ENCODE measurements at regions not wholly inside any gene's neighbourhood (a gene's known extent, or its start where the extent isn't known, plus 50 kb on each side); places are given as distances from the start of the nearest gene placed in this dataset.

DNA sequence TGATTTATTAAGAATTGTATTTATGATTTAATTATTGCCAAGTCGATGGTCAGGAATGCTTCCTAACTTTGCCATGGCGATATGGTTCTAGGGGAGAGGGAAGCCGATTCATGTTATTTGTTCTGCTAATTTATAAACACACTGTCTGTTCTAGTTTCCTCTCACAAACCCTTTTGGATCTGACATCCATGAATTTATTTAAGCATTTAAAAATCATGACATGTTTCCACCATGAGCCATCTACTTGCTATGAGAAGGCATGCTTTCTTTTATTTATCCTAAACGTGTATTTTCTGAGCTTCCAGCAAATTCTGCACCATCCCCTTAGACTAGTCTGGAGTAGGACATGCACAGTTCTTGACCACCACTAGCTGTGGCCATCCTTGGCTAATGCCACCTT is 136.6 kb upstream of the STC2 start:
- Histone ChIP-seq H3K4me2 (ENCODE audit: low read length) (no peak overlapping the region), H2AFZ (ENCODE audit: low read depth, low read length) (no peak overlapping the region), H3K4me3 (ENCODE audit: low read length) (no peak overlapping the region)

DNA sequence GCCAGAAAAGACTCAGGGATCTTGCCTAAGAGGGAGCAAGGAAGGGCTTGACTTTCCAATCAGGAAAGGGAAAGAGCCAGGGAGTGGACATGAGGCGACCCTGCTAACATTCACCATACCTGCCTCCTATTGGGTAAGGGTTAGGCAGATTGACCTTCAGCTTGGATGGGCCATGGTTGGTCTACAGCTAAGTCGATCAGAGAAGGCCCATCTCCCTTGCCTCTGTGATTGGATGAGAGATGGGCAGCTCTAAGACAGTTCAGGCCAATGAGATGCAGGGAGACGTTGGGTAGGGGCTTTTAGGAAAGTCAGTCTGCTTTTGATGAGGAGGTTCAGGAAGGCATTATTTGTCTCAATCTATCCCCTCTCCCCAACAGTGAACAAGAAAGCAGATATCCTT is 135.0 kb upstream of the STC2 start:
- TF ChIP-seq EZH2phosphoT487 (IDR thresholded peaks at IDR 0.05; ENCODE audit: low read depth) = no peak
- TF ChIP-seq, protein P1, sequence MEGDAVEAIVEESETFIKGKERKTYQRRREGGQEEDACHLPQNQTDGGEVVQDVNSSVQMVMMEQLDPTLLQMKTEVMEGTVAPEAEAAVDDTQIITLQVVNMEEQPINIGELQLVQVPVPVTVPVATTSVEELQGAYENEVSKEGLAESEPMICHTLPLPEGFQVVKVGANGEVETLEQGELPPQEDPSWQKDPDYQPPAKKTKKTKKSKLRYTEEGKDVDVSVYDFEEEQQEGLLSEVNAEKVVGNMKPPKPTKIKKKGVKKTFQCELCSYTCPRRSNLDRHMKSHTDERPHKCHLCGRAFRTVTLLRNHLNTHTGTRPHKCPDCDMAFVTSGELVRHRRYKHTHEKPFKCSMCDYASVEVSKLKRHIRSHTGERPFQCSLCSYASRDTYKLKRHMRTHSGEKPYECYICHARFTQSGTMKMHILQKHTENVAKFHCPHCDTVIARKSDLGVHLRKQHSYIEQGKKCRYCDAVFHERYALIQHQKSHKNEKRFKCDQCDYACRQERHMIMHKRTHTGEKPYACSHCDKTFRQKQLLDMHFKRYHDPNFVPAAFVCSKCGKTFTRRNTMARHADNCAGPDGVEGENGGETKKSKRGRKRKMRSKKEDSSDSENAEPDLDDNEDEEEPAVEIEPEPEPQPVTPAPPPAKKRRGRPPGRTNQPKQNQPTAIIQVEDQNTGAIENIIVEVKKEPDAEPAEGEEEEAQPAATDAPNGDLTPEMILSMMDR (IDR thresholded peaks at IDR 0.05; ENCODE audit: low read depth, low read length) = no peak
- Histone ChIP-seq H2AFZ (ENCODE audit: low read depth, low read length) (no peak overlapping the region), H3K4me3 (ENCODE audit: low read length) (no peak overlapping the region), H3K9me3 (ENCODE audit: insufficient read depth, low read length) (no peaks in the 10 kb centered on the region), H3K36me3 (replicated peaks; ENCODE audit: low read depth, low read length) (no peaks in the 10 kb centered on the region), H3K79me2 (ENCODE audit: low read length) (no peaks in the 10 kb centered on the region), H4K20me1 (ENCODE audit: insufficient read depth, low read length) (no peaks in the 10 kb centered on the region), H3K9ac (ENCODE audit: low read length) (no peak overlapping the region), H3K27me3 (ENCODE audit: low read depth, low read length) (peaks cover 26% of the 10 kb centered on the region), H3K4me1 (ENCODE audit: low read length) (no peaks in the 10 kb centered on the region), H3K4me2 (ENCODE audit: low read length) (no peak overlapping the region), H3K27ac (ENCODE audit: low read length) (no peak overlapping the region)

More for the DNA sequence above, 136.6 kb upstream of the STC2 start:
- no peak for TF ChIP-seq EZH2phosphoT487 (IDR thresholded peaks at IDR 0.05; ENCODE audit: low read depth)
- TF ChIP-seq, protein P1 (IDR thresholded peaks at IDR 0.05; ENCODE audit: low read depth, low read length) = no peak
- Histone ChIP-seq H3K9me3 (ENCODE audit: insufficient read depth, low read length) (no peaks in the 10 kb centered on the region), H3K79me2 (ENCODE audit: low read length) (no peaks in the 10 kb centered on the region), H3K36me3 (replicated peaks; ENCODE audit: low read depth, low read length) (no peaks in the 10 kb centered on the region), H4K20me1 (ENCODE audit: insufficient read depth, low read length) (no peaks in the 10 kb centered on the region), H3K27me3 (ENCODE audit: low read depth, low read length) (peaks cover 32% of the 10 kb centered on the region), H3K27ac (ENCODE audit: low read length) (no peak overlapping the region), H3K4me1 (ENCODE audit: low read length) (no peaks in the 10 kb centered on the region), H3K9ac (ENCODE audit: low read length) (no peak overlapping the region)

DNA sequence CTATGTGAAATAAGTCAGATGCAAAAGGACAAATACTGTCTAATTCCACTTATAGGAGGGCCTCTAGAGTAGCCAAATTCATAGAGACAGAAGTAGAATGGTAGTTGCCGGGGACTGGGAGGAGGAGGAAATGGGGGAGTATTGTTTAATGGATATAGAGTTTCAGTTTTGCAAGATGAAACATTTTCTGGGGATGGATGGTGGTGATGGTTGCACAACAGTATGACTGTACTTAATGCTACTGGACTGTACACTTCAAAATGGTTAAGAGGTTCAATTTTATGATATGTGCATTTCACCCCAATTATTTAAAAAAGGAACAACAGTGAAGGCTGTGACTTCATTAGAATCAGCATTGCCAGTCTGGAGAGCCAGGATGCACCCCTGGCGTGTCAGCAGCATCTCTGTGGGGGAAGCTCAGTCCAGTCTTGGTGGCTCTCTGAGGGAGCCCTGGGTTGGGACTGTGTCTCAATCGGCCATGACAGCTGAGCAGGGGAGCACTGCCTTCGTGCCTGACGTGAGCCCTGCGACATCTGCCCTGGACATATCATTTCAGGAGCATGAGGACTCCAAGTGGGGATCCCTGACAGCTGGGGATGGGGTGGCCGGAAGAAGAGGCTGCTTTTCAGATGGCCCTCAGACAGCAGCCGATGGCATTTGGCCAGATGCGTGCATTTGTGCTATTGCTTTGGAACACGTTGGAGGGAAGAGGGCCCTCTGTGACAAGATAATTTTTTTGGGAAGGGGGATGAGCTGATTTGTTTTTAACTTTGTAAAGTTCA is 130.8 kb upstream of the STC2 start:
- Histone ChIP-seq H3K27me3 (ENCODE audit: low read depth, low read length) (peaks cover 19% of the 10 kb centered on the region; the same call in 1 of the 2 replicates), H3K36me3 (replicated peaks; ENCODE audit: low read depth, low read length) (no peaks in the 10 kb centered on the region), H3K79me2 (ENCODE audit: low read length) (no peaks in the 10 kb centered on the region), H3K4me2 (ENCODE audit: low read length) (no peak overlapping the region), H3K4me3 (ENCODE audit: low read length) (no peak overlapping the region), H3K9ac (ENCODE audit: low read length) (no peak overlapping the region), H3K9me3 (ENCODE audit: insufficient read depth, low read length) (no peaks in the 10 kb centered on the region), H2AFZ (ENCODE audit: low read depth, low read length) (no peak overlapping the region), H3K4me1 (ENCODE audit: low read length) (no peaks in the 10 kb centered on the region), H3K27ac (ENCODE audit: low read length) (no peak overlapping the region), H4K20me1 (ENCODE audit: insufficient read depth, low read length) (no peaks in the 10 kb centered on the region)
- TF ChIP-seq, protein P1 (IDR thresholded peaks at IDR 0.05; ENCODE audit: low read depth, low read length) = no peak
- TF ChIP-seq EZH2phosphoT487 (IDR thresholded peaks at IDR 0.05; ENCODE audit: low read depth) = no peak

DNA sequence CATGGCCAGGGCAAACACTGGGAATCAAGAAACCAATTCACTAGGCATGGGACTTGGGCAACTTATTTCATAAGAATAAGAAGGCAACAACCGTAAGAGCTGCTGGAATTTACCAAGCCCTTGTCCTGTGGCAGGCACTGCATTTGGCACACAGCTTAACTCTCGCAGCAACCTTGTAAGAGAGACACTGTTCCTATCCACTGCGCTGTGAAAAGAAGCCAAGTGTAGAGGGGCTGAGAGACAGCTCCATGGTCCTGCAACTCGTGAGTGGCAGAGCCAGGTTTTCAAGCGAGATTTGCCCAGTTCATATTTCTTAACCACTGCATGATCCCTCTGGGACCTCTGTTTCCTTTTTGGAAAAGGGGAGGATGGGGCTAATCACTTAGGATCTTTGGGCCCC is 129.3 kb upstream of the STC2 start:
- no peak overlapping the region for H2AFZ ChIP-seq (ENCODE audit: low read depth, low read length)
- H3K79me2 ChIP-seq (ENCODE audit: low read length) = no peaks in the 10 kb centered on the region
- H3K27me3 ChIP-seq (ENCODE audit: low read depth, low read length) = peaks cover 16% of the 10 kb centered on the region; the same call in 1 of the 2 replicates
- H3K4me1 ChIP-seq (ENCODE audit: low read length) = no peaks in the 10 kb centered on the region
- H3K36me3 ChIP-seq (replicated peaks; ENCODE audit: low read depth, low read length) = no peaks in the 10 kb centered on the region
- H3K27ac ChIP-seq (ENCODE audit: low read length) = no peak overlapping the region
- H3K9me3 ChIP-seq (ENCODE audit: insufficient read depth, low read length) = no peaks in the 10 kb centered on the region
- H3K4me3 ChIP-seq (ENCODE audit: low read length) = no peak overlapping the region
- no peak for TF ChIP-seq EZH2phosphoT487 (IDR thresholded peaks at IDR 0.05; ENCODE audit: low read depth)
- TF ChIP-seq, protein P1 (IDR thresholded peaks at IDR 0.05; ENCODE audit: low read depth, low read length) = no peak
- H4K20me1 ChIP-seq (ENCODE audit: insufficient read depth, low read length) = no peaks in the 10 kb centered on the region
- H3K9ac ChIP-seq (ENCODE audit: low read length) = no peak overlapping the region
- no peak overlapping the region for H3K4me2 ChIP-seq (ENCODE audit: low read length)
